IMR-90 (cell line): ENCODE measurements at regions not wholly inside any gene's neighbourhood (a gene's known extent, or its start where the extent isn't known, plus 50 kb on each side); places are given as distances from the start of the nearest gene placed in this dataset.

Experiments used
- ATAC-seq: fragments of 200-7000 bp; cut with Tn5 transposase; 2 replicates; pipeline ENCODE4 v1.9.1; 2020; ENCODE audit warnings: low read depth, mild to moderate bottlenecking, moderate library complexity
- BruUV-seq: library from RNA; stranded (reverse); fragments of 400-500 nt; replicated peaks from 2 replicates; lab custom pipeline; 2021; lab: Mats Ljungman, UMichigan
- CTCF ChIA-PET: fragments of 300-600 bp; formaldehyde crosslinking; extraction: SDS; loops from one replicate; lab custom pipeline; 2021; ENCODE audit warnings: antibody characterized with exemption; lab: Yijun Ruan, JAX
- POLR2A ChIA-PET: fragments of 300-600 bp; sonication (Branson Sonifier 250); formaldehyde crosslinking; loops from one replicate; lab custom pipeline; 2022; ENCODE audit warnings: antibody characterized with exemption; ENCODE audit not compliant: unreplicated experiment; lab: Charles Lee
- DNase-seq: peaks from one replicate; pipeline ENCODE4 v3.0.0; 2013
- H2AFZ ChIP-seq: replicated peaks from 2 replicates; pipeline ENCODE3; 2013; ENCODE audit warnings: low read length, mild to moderate bottlenecking; ENCODE audit not compliant: poor library complexity
- H2AK5ac ChIP-seq: 2 replicates; pipeline ENCODE4 v1.6.1; 2013; ENCODE audit warnings: low read depth, low read length, inconsistent platforms
- H2AK9ac ChIP-seq: replicated peaks from 2 replicates; pipeline ENCODE3; 2013; ENCODE audit warnings: mild to moderate bottlenecking, low read depth, low read length, moderate library complexity; ENCODE audit not compliant: poor library complexity
- H2BK120ac ChIP-seq: 2 replicates; pipeline ENCODE4 v1.6.1; 2013; ENCODE audit warnings: low read depth, low read length, inconsistent platforms
- H2BK15ac ChIP-seq: 3 replicates; pipeline ENCODE4 v1.6.1; 2013; ENCODE audit warnings: low read depth, low read length, inconsistent platforms
- H2BK20ac ChIP-seq: 2 replicates; pipeline ENCODE4 v1.6.1; 2013; ENCODE audit warnings: low read depth, mild to moderate bottlenecking, inconsistent platforms, low read length, moderate library complexity
- H2BK5ac ChIP-seq: 2 replicates; pipeline ENCODE4 v1.6.1; 2013; ENCODE audit warnings: mild to moderate bottlenecking, low read depth, low read length, inconsistent platforms; ENCODE audit not compliant: poor library complexity, severe bottlenecking
- H3K14ac ChIP-seq: replicated peaks from 2 replicates; pipeline ENCODE4 v1.6.1; 2013; ENCODE audit warnings: low read depth, low read length, inconsistent platforms
- H3K18ac ChIP-seq: 2 replicates; pipeline ENCODE4 v1.6.1; 2013; ENCODE audit warnings: low read depth, low read length, control low read depth
- H3K23ac ChIP-seq: 2 replicates; pipeline ENCODE4 v1.6.1; 2013; ENCODE audit warnings: low read depth, low read length, inconsistent platforms
- H3K27ac ChIP-seq: 2 replicates; pipeline ENCODE4 v1.5.1; 2013; ENCODE audit warnings: mild to moderate bottlenecking, control low read depth, low read length; ENCODE audit not compliant: insufficient read depth
- H3K27me3 ChIP-seq: 2 replicates; pipeline ENCODE4 v1.6.1; 2013; ENCODE audit warnings: low read length; ENCODE audit not compliant: control insufficient read depth, insufficient read depth
- H3K36me3 ChIP-seq: 2 replicates; pipeline ENCODE4 v1.6.1; 2013; ENCODE audit warnings: low read length, mixed read lengths; ENCODE audit not compliant: control insufficient read depth, insufficient read depth
- H3K4ac ChIP-seq: 2 replicates; pipeline ENCODE4 v1.6.1; 2013; ENCODE audit warnings: low read depth, low read length, inconsistent platforms
- H3K4me1 ChIP-seq: 2 replicates; pipeline ENCODE4 v1.6.1; 2013; ENCODE audit warnings: low read length, mixed read lengths; ENCODE audit not compliant: control insufficient read depth, insufficient read depth
- H3K4me2 ChIP-seq: 2 replicates; pipeline ENCODE4 v1.6.1; 2013; ENCODE audit warnings: low read depth, mild to moderate bottlenecking, control low read depth, low read length, moderate library complexity
- H3K4me3 ChIP-seq: 2 replicates; pipeline ENCODE4 v1.5.1; 2013; ENCODE audit warnings: low read depth, mild to moderate bottlenecking, control low read depth, low read length, moderate library complexity; ENCODE audit not compliant: insufficient read depth
- H3K56ac ChIP-seq: 2 replicates; pipeline ENCODE4 v1.6.1; 2013; ENCODE audit warnings: low read length, inconsistent platforms; ENCODE audit not compliant: insufficient read depth; ENCODE audit errors: extremely low read depth
- H3K79me1 ChIP-seq, 2 experiments: 2 replicates each; pipeline ENCODE4 v1.6.1; 2013; ENCODE audit warnings: low read length in 2 of 2, inconsistent platforms in 1 of 2, low read depth in 1 of 2
- H3K9ac ChIP-seq: 2 replicates; pipeline ENCODE4 v1.6.1; 2013; ENCODE audit warnings: low read depth, low read length, control low read depth
- H3K9me1 ChIP-seq: 2 replicates; pipeline ENCODE4 v1.6.1; 2013; ENCODE audit warnings: low read length, inconsistent platforms; ENCODE audit not compliant: insufficient read depth
- H3K9me3 ChIP-seq: 2 replicates; pipeline ENCODE4 v1.6.1; 2013; ENCODE audit warnings: low read length; ENCODE audit not compliant: control insufficient read depth, insufficient read depth
- H4K20me1 ChIP-seq: 2 replicates; pipeline ENCODE4 v1.6.1; 2013; ENCODE audit warnings: low read length, inconsistent platforms; ENCODE audit not compliant: insufficient read depth
- H4K5ac ChIP-seq: 2 replicates; pipeline ENCODE4 v1.6.1; 2013; ENCODE audit warnings: mild to moderate bottlenecking, low read depth, low read length, control low read depth
- H4K8ac ChIP-seq, 2 experiments: 2 replicates each; pipeline ENCODE4 v1.6.1; 2013; ENCODE audit warnings: low read depth in 2 of 2, low read length in 2 of 2, control low read depth in 1 of 2, inconsistent platforms in 1 of 2
- H4K91ac ChIP-seq: 2 replicates; pipeline ENCODE4 v1.6.1; 2013; ENCODE audit warnings: low read depth, low read length, inconsistent platforms; ENCODE audit not compliant: insufficient read depth
- BHLHE40 ChIP-seq: fragments of 150-350 bp; IDR thresholded peaks from 2 replicates; pipeline ENCODE4 v1.6.1; 2016; ENCODE audit warnings: mild to moderate bottlenecking, low read depth, low read length
- CEBPB ChIP-seq: IDR thresholded peaks from 2 replicates; pipeline ENCODE4 v1.6.1; 2012; ENCODE audit warnings: low read depth, low read length, improper control_type of control experiment
- CHD1 ChIP-seq: IDR thresholded peaks from 2 replicates; pipeline ENCODE4 v1.6.1; 2012; ENCODE audit warnings: low read depth, low read length, improper control_type of control experiment
- CTCF ChIP-seq: conservative IDR thresholded peaks from 2 replicates; pipeline ENCODE4 v1.5.1; 2012; ENCODE audit warnings: mild to moderate bottlenecking, low read depth, low read length, improper control_type of control experiment
- ELK1 ChIP-seq: fragments of 150-350 bp; IDR thresholded peaks from 2 replicates; pipeline ENCODE4 v1.6.1; 2016; ENCODE audit warnings: low read depth, mild to moderate bottlenecking, low read length, moderate library complexity, borderline replicate concordance
- FOS ChIP-seq: fragments of 150-350 bp; IDR thresholded peaks from 2 replicates; pipeline ENCODE4 v1.6.1; 2016; ENCODE audit warnings: low read depth, low read length
- MAFK ChIP-seq: IDR thresholded peaks from 2 replicates; pipeline ENCODE4 v1.6.1; 2012; ENCODE audit warnings: low read depth, low read length, improper control_type of control experiment
- MAZ ChIP-seq: IDR thresholded peaks from 2 replicates; pipeline ENCODE4 v1.6.1; 2012; ENCODE audit warnings: low read depth, mild to moderate bottlenecking, low read length, improper control_type of control experiment, moderate library complexity, borderline replicate concordance
- MXI1 ChIP-seq: IDR thresholded peaks from 2 replicates; pipeline ENCODE4 v1.6.1; 2012; ENCODE audit warnings: low read depth, mild to moderate bottlenecking, low read length, moderate library complexity, borderline replicate concordance
- NFE2L2 ChIP-seq: fragments of 150-350 bp; IDR thresholded peaks from 2 replicates; pipeline ENCODE4 v1.6.1; 2016; ENCODE audit warnings: low read depth, mild to moderate bottlenecking, low read length
- RAD21 ChIP-seq: IDR thresholded peaks from 2 replicates; pipeline ENCODE4 v1.6.1; 2012; ENCODE audit warnings: low read length, improper control_type of control experiment
- RCOR1 ChIP-seq: IDR thresholded peaks from 2 replicates; pipeline ENCODE4 v1.6.1; 2012; ENCODE audit warnings: mild to moderate bottlenecking, low read length, improper control_type of control experiment; ENCODE audit not compliant: insufficient replicate concordance
- RFX5 ChIP-seq: IDR thresholded peaks from 2 replicates; pipeline ENCODE4 v1.8.0; 2012; ENCODE audit warnings: low read depth, mild to moderate bottlenecking, low read length, moderate library complexity
- SMC3 ChIP-seq: fragments of 150-350 bp; IDR thresholded peaks from 2 replicates; pipeline ENCODE4 v1.6.1; 2016; ENCODE audit warnings: low read depth, mild to moderate bottlenecking, antibody characterized with exemption, low read length, moderate library complexity
- USF2 ChIP-seq: fragments of 150-350 bp; IDR thresholded peaks from 2 replicates; pipeline ENCODE4 v1.6.1; 2017; ENCODE audit warnings: mild to moderate bottlenecking, antibody characterized with exemption, low read length, low read depth
- WGBS, 2 experiments: methylation state at CpG; one replicate each; pipeline versions ENCODE4 v1.1.5 to v1.1.7; 2013; ENCODE audit warnings: missing lambda C conversion rate in 2 of 2; ENCODE audit not compliant: insufficient read length in 1 of 2; ENCODE audit errors: extremely low coverage in 2 of 2; 5-methylcytosine and 5-hydroxymethylcytosine counted together
- dilution Hi-C: fragments of 300-500 bp; cut with HindIII; formaldehyde crosslinking; loops from one replicate; pipeline ENCODE4 v1.14.3; 2018; ENCODE audit warnings: low sequenced_read_pairs; ENCODE audit not compliant: unreplicated experiment
- in situ Hi-C: fragments of 300-500 bp; cut with MboI; formaldehyde crosslinking; loops from 3 replicates; pipeline ENCODE4 v1.14.3; 2019; ENCODE audit warnings: low sequenced_read_pairs, inconsistent platforms, mixed read lengths
- intact Hi-C: fragments of 100-400 bp; cut with micrococcal nuclease; formaldehyde crosslinking; loops from 2 replicates; pipeline ENCODE4 v1.10.0; 2022

GRCh38 chrX:82541822-82542221 lies 966.3 kb upstream of the POU3F4 start:
- H3K79me1 ChIP-seq: no peaks in the 10 kb centered on the region
- H3K9me3 ChIP-seq: no peaks in the 10 kb centered on the region
- H2AFZ ChIP-seq: no peak overlapping the region
- H3K27me3 ChIP-seq: no peaks in the 10 kb centered on the region
- in situ Hi-C loops (no loop called here), intact Hi-C loops (no loop called here), dilution Hi-C loops (no loop called here)
- no peak overlapping the region for H3K14ac ChIP-seq
- TF ChIP-seq MAFK (no peak), SMC3 (no peak), USF2 (no peak), CEBPB (no peak), RFX5 (no peak), RCOR1 (no peak), CHD1 (no peak), MXI1 (no peak), RAD21 (no peak), MAZ (no peak), CTCF (no peak), NFE2L2 (no peak), ELK1 (no peak), FOS (no peak), BHLHE40 (no peak)
- no peak overlapping the region for H3K4me2 ChIP-seq
- DNase-seq: no peak
- no peak overlapping the region for H3K4ac ChIP-seq
- H2BK5ac ChIP-seq: no peak overlapping the region
- no peak overlapping the region for H3K18ac ChIP-seq
- no peak overlapping the region for H4K8ac ChIP-seq
- H3K56ac ChIP-seq: no peak overlapping the region
- H3K27ac ChIP-seq: no peak overlapping the region
- BruUV-seq: no TSS peak
- ChIA-PET POLR2A (no interaction called here), CTCF (no interaction called here)
- no peak overlapping the region for H3K4me3 ChIP-seq
- WGBS, 2 experiments: no CpG with 5 or more reads among the region's 2 CpGs
- no peak overlapping the region for H2BK15ac ChIP-seq
- no peak for ATAC-seq
- no peak overlapping the region for H3K23ac ChIP-seq
- H2BK20ac ChIP-seq: no peak overlapping the region
- no peaks in the 10 kb centered on the region for H3K9me1 ChIP-seq
- no peak overlapping the region for H4K5ac ChIP-seq
- H4K91ac ChIP-seq: no peak overlapping the region
- no peak overlapping the region for H2BK120ac ChIP-seq
- no peaks in the 10 kb centered on the region for H3K4me1 ChIP-seq
- no peak overlapping the region for H2AK5ac ChIP-seq
- H4K20me1 ChIP-seq: no peaks in the 10 kb centered on the region
- H3K36me3 ChIP-seq: no peaks in the 10 kb centered on the region
- no peak overlapping the region for H2AK9ac ChIP-seq
- no peak overlapping the region for H3K9ac ChIP-seq
